ENCODE measurements at regions not wholly inside any gene's neighbourhood (a gene's known extent, or its start where the extent isn't known, plus 50 kb on each side); places are given as distances from the start of the nearest gene placed in this dataset.
"Not testable (repeated sequence)": the region's sequence is repeated elsewhere in the genome, so short reads cannot be mapped to it uniquely, and the experiment has no call there.

DNA sequence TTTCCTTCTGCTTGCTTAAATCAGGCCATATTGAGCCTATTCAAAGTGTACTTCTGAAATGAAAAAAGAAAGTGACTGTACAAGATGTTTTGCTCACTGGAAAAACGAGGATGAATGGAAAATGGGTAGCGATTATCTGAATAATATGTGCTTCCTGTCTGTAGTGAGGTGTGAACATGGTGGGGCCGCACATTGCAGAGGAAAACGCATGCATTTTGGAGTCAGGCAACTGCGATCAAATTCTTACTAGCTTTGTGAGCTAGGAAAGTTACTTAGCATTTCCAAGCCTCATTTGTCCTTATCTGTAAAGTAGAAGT, 73.0 kb upstream of the PRSS3 start:
- 44 to 53% methylated on average over 5 of the region's 5 CpGs for WGBS, 2 experiments (ENCODE audit: low coverage in 1 of 2, low lambda C conversion rate in 2 of 2, missing lambda C conversion rate in 2 of 2)

GRCh38 chr9:33728613-33729012, 66.7 kb upstream of the PRSS3 start:
- H3K4me1 ChIP-seq (ENCODE audit: insufficient read depth), result no peaks in the 10 kb centered on the region
- no peaks in the 10 kb centered on the region for H3F3A ChIP-seq (ENCODE audit: insufficient read depth)
- no peak overlapping the region for H3K9ac ChIP-seq
- DNase-seq, result no peak
- H3K9me3 ChIP-seq (ENCODE audit: low read depth), result no peaks in the 10 kb centered on the region
- no peaks in the 10 kb centered on the region for H3K79me2 ChIP-seq (ENCODE audit: insufficient read depth)
- no peak overlapping the region for H3K27ac ChIP-seq
- no peaks in the 10 kb centered on the region for H3K36me3 ChIP-seq (ENCODE audit: low read depth)
- H3K9me2 ChIP-seq (ENCODE audit: insufficient read depth), result no peaks in the 10 kb centered on the region
- no peak overlapping the region for H3K4me2 ChIP-seq (ENCODE audit: unreplicated experiment)
- no peak for TF ChIP-seq EZH2 (IDR thresholded peaks at IDR 0.05; ENCODE audit: insufficient read depth, poor library complexity, severe bottlenecking)
- no peak for TF ChIP-seq EZH2phosphoT487 (IDR thresholded peaks at IDR 0.05; ENCODE audit: insufficient read depth, low read depth)
- H2AFZ ChIP-seq, result no peak overlapping the region
- 12 to 23% methylated on average over 1 of the region's 1 CpG for WGBS, 2 experiments (ENCODE audit: low coverage in 1 of 2, low lambda C conversion rate in 2 of 2, missing lambda C conversion rate in 2 of 2)
- no peak overlapping the region for H3K4me3 ChIP-seq
- in situ Hi-C loops (cut with MboI), result loop anchor here (10.0 kb wide), 1 partner anchor 94 kb away; no protein-coding TSS in a partner anchor
- no peaks in the 10 kb centered on the region for H4K20me1 ChIP-seq (ENCODE audit: insufficient read depth)
- no peaks in the 10 kb centered on the region for H3K27me3 ChIP-seq (replicated peaks; ENCODE audit: insufficient read depth)

More for the DNA sequence above, 73.0 kb upstream of the PRSS3 start:
- no peak for DNase-seq
- Histone ChIP-seq H3K9ac (no peak overlapping the region), H3K9me3 (ENCODE audit: low read depth) (no peaks in the 10 kb centered on the region), H4K20me1 (ENCODE audit: insufficient read depth) (no peaks in the 10 kb centered on the region), H3F3A (ENCODE audit: insufficient read depth) (no peaks in the 10 kb centered on the region), H3K4me2 (ENCODE audit: unreplicated experiment) (no peak overlapping the region), H3K4me1 (ENCODE audit: insufficient read depth) (no peaks in the 10 kb centered on the region), H3K79me2 (ENCODE audit: insufficient read depth) (no peaks in the 10 kb centered on the region), H3K9me2 (ENCODE audit: insufficient read depth) (no peaks in the 10 kb centered on the region), H3K36me3 (ENCODE audit: low read depth) (no peaks in the 10 kb centered on the region), H3K4me3 (no peak overlapping the region), H2AFZ (no peak overlapping the region), H3K27ac (no peak overlapping the region), H3K27me3 (replicated peaks; ENCODE audit: insufficient read depth) (peaks cover 10% of the 10 kb centered on the region)
- TF ChIP-seq EZH2phosphoT487 (IDR thresholded peaks at IDR 0.05; ENCODE audit: insufficient read depth, low read depth) (no peak), EZH2 (IDR thresholded peaks at IDR 0.05; ENCODE audit: insufficient read depth, poor library complexity, severe bottlenecking) (no peak)
- in situ Hi-C loops (cut with MboI), result loop anchor here (10.0 kb wide), 1 partner anchor 88 kb away; no protein-coding TSS in a partner anchor

DNA sequence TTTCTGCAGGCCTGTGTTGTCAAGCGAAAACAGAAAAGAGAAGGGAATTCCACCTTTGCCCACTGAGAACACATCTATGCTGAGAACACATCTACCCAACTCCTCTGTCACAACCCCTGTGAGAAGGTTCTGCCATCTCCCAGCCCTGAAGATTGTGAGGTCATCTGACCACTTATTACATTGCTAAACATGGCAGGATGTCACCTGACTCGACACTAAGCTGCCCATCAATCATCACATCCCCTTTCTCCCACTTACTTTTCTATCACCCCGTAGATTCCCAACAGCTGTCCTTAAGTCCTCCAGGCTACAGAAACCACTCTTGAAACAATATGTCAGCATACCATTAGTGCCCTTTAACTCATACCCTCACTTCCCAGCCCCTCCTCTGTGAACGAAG, 64.2 kb upstream of the PRSS3 start:
- no peaks in the 10 kb centered on the region for H3F3A ChIP-seq (ENCODE audit: insufficient read depth)
- no peaks in the 10 kb centered on the region for H3K79me2 ChIP-seq (ENCODE audit: insufficient read depth)
- H3K4me2 ChIP-seq (ENCODE audit: unreplicated experiment), result no peak overlapping the region
- H3K4me1 ChIP-seq (ENCODE audit: insufficient read depth), result no peaks in the 10 kb centered on the region
- no peaks in the 10 kb centered on the region for H3K9me2 ChIP-seq (ENCODE audit: insufficient read depth)
- in situ Hi-C loops (cut with MboI), result no loop called here
- DNase-seq, result no peak
- H3K36me3 ChIP-seq (ENCODE audit: low read depth), result no peaks in the 10 kb centered on the region
- no peaks in the 10 kb centered on the region for H3K27me3 ChIP-seq (replicated peaks; ENCODE audit: insufficient read depth)
- H2AFZ ChIP-seq, result no peak overlapping the region
- H3K27ac ChIP-seq, result no peak overlapping the region
- no peaks in the 10 kb centered on the region for H4K20me1 ChIP-seq (ENCODE audit: insufficient read depth)
- H3K9me3 ChIP-seq (ENCODE audit: low read depth), result no peaks in the 10 kb centered on the region
- TF ChIP-seq EZH2 (IDR thresholded peaks at IDR 0.05; ENCODE audit: insufficient read depth, poor library complexity, severe bottlenecking), result no peak
- no peak for TF ChIP-seq EZH2phosphoT487 (IDR thresholded peaks at IDR 0.05; ENCODE audit: insufficient read depth, low read depth)
- 38 to 50% methylated on average over 4 of the region's 4 CpGs for WGBS, 2 experiments (ENCODE audit: low coverage in 1 of 2, low lambda C conversion rate in 2 of 2, missing lambda C conversion rate in 2 of 2)
- no peak overlapping the region for H3K9ac ChIP-seq
- no peak overlapping the region for H3K4me3 ChIP-seq

GRCh38 chr9:33731625-33732024, 63.7 kb upstream of the PRSS3 start:
- H3K79me2 ChIP-seq (ENCODE audit: insufficient read depth), result no peaks in the 10 kb centered on the region
- H3K36me3 ChIP-seq (ENCODE audit: low read depth), result no peaks in the 10 kb centered on the region
- no peak overlapping the region for H3K9ac ChIP-seq
- H3K9me3 ChIP-seq (ENCODE audit: low read depth), result no peaks in the 10 kb centered on the region
- H3K27ac ChIP-seq, result no peak overlapping the region
- TF ChIP-seq EZH2 (IDR thresholded peaks at IDR 0.05; ENCODE audit: insufficient read depth, poor library complexity, severe bottlenecking), result no peak
- TF ChIP-seq EZH2phosphoT487 (IDR thresholded peaks at IDR 0.05; ENCODE audit: insufficient read depth, low read depth), result no peak
- in situ Hi-C loops (cut with MboI), result no loop called here
- no peaks in the 10 kb centered on the region for H3F3A ChIP-seq (ENCODE audit: insufficient read depth)
- H3K9me2 ChIP-seq (ENCODE audit: insufficient read depth), result no peaks in the 10 kb centered on the region
- WGBS, 2 experiments (ENCODE audit: low coverage in 1 of 2, low lambda C conversion rate in 2 of 2, missing lambda C conversion rate in 2 of 2), result 56 to 67% methylated on average over 2 of the region's 2 CpGs
- no peak overlapping the region for H3K4me3 ChIP-seq
- H4K20me1 ChIP-seq (ENCODE audit: insufficient read depth), result no peaks in the 10 kb centered on the region
- no peaks in the 10 kb centered on the region for H3K27me3 ChIP-seq (replicated peaks; ENCODE audit: insufficient read depth)
- no peak overlapping the region for H3K4me2 ChIP-seq (ENCODE audit: unreplicated experiment)
- no peaks in the 10 kb centered on the region for H3K4me1 ChIP-seq (ENCODE audit: insufficient read depth)
- DNase-seq, result no peak
- H2AFZ ChIP-seq, result no peak overlapping the region

- H3K9me2 ChIP-seq (ENCODE audit: insufficient read depth); H4K20me1 ChIP-seq (ENCODE audit: insufficient read depth); H3K4me1 ChIP-seq (ENCODE audit: insufficient read depth); H3K27ac ChIP-seq; H3K36me3 ChIP-seq (ENCODE audit: low read depth); H3K9me3 ChIP-seq (ENCODE audit: low read depth); in situ Hi-C loops (cut with MboI); H3K9ac ChIP-seq; DNase-seq; H2AFZ ChIP-seq; H3K27me3 ChIP-seq (replicated peaks; ENCODE audit: insufficient read depth); H3F3A ChIP-seq (ENCODE audit: insufficient read depth); H3K4me2 ChIP-seq (ENCODE audit: unreplicated experiment); H3K79me2 ChIP-seq (ENCODE audit: insufficient read depth); H3K4me3 ChIP-seq: not testable (repeated sequence)
- WGBS, 2 experiments (ENCODE audit: low coverage in 1 of 2, low lambda C conversion rate in 2 of 2, missing lambda C conversion rate in 2 of 2), result 89 to 91% methylated on average over 5 of the region's 5 CpGs
Observed at GRCh38 chr9:33734247-33734940, 61.0 kb upstream of the PRSS3 start.

- H3K27me3 ChIP-seq (replicated peaks; ENCODE audit: insufficient read depth); H3K4me1 ChIP-seq (ENCODE audit: insufficient read depth); H3K9me2 ChIP-seq (ENCODE audit: insufficient read depth); H2AFZ ChIP-seq; H3K36me3 ChIP-seq (ENCODE audit: low read depth); H3K9me3 ChIP-seq (ENCODE audit: low read depth); H3K9ac ChIP-seq; H3F3A ChIP-seq (ENCODE audit: insufficient read depth); in situ Hi-C loops (cut with MboI); H3K79me2 ChIP-seq (ENCODE audit: insufficient read depth); DNase-seq; H3K27ac ChIP-seq; H3K4me2 ChIP-seq (ENCODE audit: unreplicated experiment); H4K20me1 ChIP-seq (ENCODE audit: insufficient read depth); H3K4me3 ChIP-seq: not testable (repeated sequence)
- WGBS, 2 experiments (ENCODE audit: low coverage in 1 of 2, low lambda C conversion rate in 2 of 2, missing lambda C conversion rate in 2 of 2), result 47 to 69% methylated on average over 5 to 6 of the region's 6 CpGs
Observed at GRCh38 chr9:33734941-33735835, 60.2 kb upstream of the PRSS3 start.
